Rectal smooth muscle tissue (tissue), 1 donor: ENCODE measurements at regions not wholly inside any gene's neighbourhood (a gene's known extent, or its start where the extent isn't known, plus 50 kb on each side); places are given as distances from the start of the nearest gene placed in this dataset.

Experiments
- H3K27ac ChIP-seq: one replicate; pipeline ENCODE4 v1.7.0; 2013; ENCODE audit warnings: low read depth, low read length, inconsistent platforms
- H3K27me3 ChIP-seq: one replicate; pipeline ENCODE4 v1.7.0; 2013; ENCODE audit warnings: low read length; ENCODE audit not compliant: control insufficient read depth, insufficient read depth
- H3K36me3 ChIP-seq: one replicate; pipeline ENCODE4 v1.7.0; 2013; ENCODE audit warnings: low read length; ENCODE audit not compliant: control insufficient read depth, insufficient read depth
- H3K4me1 ChIP-seq: one replicate; pipeline ENCODE4 v1.7.0; 2013; ENCODE audit warnings: low read length; ENCODE audit not compliant: control insufficient read depth, insufficient read depth
- H3K4me3 ChIP-seq: one replicate; pipeline ENCODE4 v1.7.0; 2013; ENCODE audit warnings: low read length
- H3K9ac ChIP-seq: one replicate; pipeline ENCODE4 v1.7.0; 2013; ENCODE audit warnings: low read length

- Histone ChIP-seq H3K4me3 (no peak overlapping the region), H3K27me3 (no peaks in the 10 kb centered on the region), H3K27ac (no peak overlapping the region), H3K4me1 (no peaks in the 10 kb centered on the region), H3K9ac (no peak overlapping the region), H3K36me3 (no peaks in the 10 kb centered on the region)
These were observed 348.6 kb downstream of the TRAM1L1 start for GRCh38 chr4:116736756-116737155.

DNA sequence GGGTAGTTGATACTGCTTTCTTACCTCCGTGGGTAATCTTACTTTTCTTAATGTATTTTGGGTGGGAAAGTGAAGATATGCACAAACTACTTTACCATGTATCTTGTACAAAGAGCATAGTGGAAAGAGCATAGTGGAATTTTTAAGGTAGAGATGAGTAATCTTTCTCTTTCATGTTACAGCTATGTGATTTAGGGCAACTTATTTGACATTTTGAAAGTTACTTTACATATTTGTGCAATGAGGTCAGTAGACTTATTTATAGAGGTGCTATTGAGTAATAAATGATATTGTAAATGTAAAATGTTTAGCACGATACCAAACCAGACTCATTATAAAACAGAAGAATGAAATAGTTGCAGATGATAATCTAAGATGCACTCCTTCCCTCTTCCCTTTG, 351.2 kb downstream of the TRAM1L1 start:
- no peak overlapping the region for H3K9ac ChIP-seq
- no peak overlapping the region for H3K27ac ChIP-seq
- no peaks in the 10 kb centered on the region for H3K4me1 ChIP-seq
- no peaks in the 10 kb centered on the region for H3K36me3 ChIP-seq
- H3K27me3 ChIP-seq: no peaks in the 10 kb centered on the region
- H3K4me3 ChIP-seq: no peak overlapping the region

DNA sequence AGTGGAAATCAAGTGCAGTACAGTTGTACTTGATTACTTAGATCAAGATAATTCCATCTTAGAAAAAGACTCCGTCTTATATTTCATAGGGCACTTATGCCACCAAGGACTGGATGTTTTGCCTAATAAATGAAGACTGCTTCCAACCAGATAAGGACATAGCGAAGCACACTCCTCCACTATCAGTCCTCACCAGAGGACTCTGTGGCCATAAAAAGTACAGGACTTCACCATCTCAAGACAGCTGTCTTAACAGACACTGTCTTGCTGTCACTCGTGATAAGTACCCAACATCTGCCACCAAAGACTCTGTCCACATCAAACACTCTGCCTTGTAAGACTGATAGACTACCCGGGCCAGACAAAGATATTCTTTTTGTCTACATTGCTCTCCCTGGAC, 352.0 kb downstream of the TRAM1L1 start:
- H3K27ac ChIP-seq: no peak overlapping the region
- H3K4me1 ChIP-seq: no peaks in the 10 kb centered on the region
- no peaks in the 10 kb centered on the region for H3K36me3 ChIP-seq
- H3K9ac ChIP-seq: no peak overlapping the region
- no peaks in the 10 kb centered on the region for H3K27me3 ChIP-seq
- no peak overlapping the region for H3K4me3 ChIP-seq

- Histone ChIP-seq H3K4me1 (no peaks in the 10 kb centered on the region), H3K36me3 (no peaks in the 10 kb centered on the region), H3K9ac (no peak overlapping the region), H3K4me3 (no peak overlapping the region), H3K27me3 (no peaks in the 10 kb centered on the region), H3K27ac (no peak overlapping the region)
These were observed 358.9 kb downstream of the TRAM1L1 start for GRCh38 chr4:116726523-116726922.

DNA sequence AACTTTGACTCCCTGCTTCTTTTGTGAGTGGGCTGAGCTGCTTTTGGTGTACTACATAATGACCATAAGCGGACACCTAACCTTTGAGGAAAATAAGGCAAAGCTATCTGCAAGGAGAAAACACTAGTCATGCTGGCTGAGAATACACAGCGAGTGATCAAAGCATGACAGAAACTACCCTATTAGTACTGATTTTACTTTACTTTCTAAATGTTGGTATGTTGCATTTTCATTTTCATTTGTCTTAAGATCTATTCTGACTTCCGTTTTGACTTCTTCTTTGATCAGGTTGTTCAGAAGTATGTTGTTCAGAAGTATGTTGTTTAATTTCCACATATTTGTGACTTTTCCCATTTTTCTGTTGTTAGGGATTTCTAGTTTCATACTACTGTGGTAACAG, 361.1 kb downstream of the TRAM1L1 start:
- no peaks in the 10 kb centered on the region for H3K27me3 ChIP-seq
- no peak overlapping the region for H3K4me3 ChIP-seq
- H3K27ac ChIP-seq: no peak overlapping the region
- H3K36me3 ChIP-seq: no peaks in the 10 kb centered on the region
- H3K9ac ChIP-seq: no peak overlapping the region
- no peaks in the 10 kb centered on the region for H3K4me1 ChIP-seq

DNA sequence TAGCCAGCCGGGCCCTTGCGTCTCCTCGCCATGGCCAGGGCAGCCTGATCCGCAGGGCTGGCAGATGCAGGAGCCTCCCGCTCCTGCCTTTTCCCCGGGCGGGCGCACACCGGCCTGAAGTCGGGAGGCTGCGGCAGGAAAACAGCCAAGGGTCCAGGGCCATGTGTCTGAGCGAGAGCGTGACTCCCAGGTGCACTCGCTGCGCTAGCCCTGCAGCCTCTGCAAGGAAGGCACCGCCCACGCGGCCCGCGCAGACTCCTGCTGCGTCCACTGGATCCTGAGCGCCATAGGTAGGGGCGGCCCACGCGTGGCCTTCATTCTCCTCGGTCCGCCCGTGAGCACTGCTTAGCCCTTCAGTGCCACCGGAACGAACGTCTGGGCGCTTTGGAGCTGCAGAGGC, 379.9 kb downstream of the TRAM1L1 start:
- Histone ChIP-seq H3K36me3 (no peaks in the 10 kb centered on the region), H3K4me1 (no peaks in the 10 kb centered on the region), H3K4me3 (no peak overlapping the region)

DNA sequence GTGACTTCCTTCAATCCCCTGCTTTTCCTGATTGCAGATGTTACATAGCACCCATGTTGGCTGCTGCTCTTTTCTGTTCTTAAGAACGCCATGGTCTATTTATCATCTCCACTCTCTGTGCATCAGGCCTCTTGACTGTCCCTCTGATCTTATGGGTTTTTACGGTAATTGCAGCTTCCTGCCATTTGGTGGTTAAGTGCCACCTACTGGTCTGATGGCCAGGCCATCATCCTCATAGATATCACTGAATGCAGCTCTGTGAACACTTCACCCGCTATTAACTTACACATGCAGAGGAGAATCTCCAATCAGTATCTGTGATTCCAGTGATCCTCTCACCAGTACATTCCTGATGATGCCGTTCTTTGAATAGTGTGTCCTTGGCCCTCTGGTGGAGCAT, 382.4 kb downstream of the TRAM1L1 start:
- no peak overlapping the region for H3K27ac ChIP-seq
- no peaks in the 10 kb centered on the region for H3K36me3 ChIP-seq
- H3K27me3 ChIP-seq: no peaks in the 10 kb centered on the region
- no peak overlapping the region for H3K4me3 ChIP-seq
- no peak overlapping the region for H3K9ac ChIP-seq
- no peaks in the 10 kb centered on the region for H3K4me1 ChIP-seq

More for the DNA sequence above, 379.9 kb downstream of the TRAM1L1 start:
- no peak overlapping the region for H3K9ac ChIP-seq
- no peak overlapping the region for H3K27ac ChIP-seq
- no peaks in the 10 kb centered on the region for H3K27me3 ChIP-seq

DNA sequence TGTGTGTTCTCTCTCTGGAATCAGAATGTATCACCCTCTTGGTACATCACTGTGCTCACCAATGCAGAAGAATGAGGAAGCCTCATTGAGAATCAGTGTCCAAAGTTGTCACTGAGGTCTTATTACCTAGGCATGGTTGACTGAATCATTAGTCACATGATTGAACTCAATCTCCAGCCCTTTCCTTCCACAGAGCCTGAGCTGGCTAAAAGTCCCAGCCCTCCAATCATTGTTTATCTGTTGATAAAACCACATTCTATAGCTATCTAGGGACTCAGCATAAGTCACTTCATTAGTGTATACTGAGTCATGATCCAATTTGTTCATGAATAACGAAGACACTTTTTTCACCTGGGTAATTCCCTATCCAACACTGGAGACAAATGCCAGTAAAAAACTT, 396.8 kb downstream of the TRAM1L1 start:
- no peak overlapping the region for H3K4me3 ChIP-seq
- H3K27ac ChIP-seq: no peak overlapping the region
- H3K27me3 ChIP-seq: no peaks in the 10 kb centered on the region
- no peak overlapping the region for H3K9ac ChIP-seq
- H3K36me3 ChIP-seq: no peaks in the 10 kb centered on the region
- no peaks in the 10 kb centered on the region for H3K4me1 ChIP-seq

GRCh38 chr4:116668190-116668589, 417.2 kb downstream of the TRAM1L1 start:
- Histone ChIP-seq H3K27ac (no peak overlapping the region), H3K27me3 (no peaks in the 10 kb centered on the region), H3K9ac (no peak overlapping the region), H3K36me3 (no peaks in the 10 kb centered on the region), H3K4me3 (no peak overlapping the region), H3K4me1 (no peaks in the 10 kb centered on the region)

DNA sequence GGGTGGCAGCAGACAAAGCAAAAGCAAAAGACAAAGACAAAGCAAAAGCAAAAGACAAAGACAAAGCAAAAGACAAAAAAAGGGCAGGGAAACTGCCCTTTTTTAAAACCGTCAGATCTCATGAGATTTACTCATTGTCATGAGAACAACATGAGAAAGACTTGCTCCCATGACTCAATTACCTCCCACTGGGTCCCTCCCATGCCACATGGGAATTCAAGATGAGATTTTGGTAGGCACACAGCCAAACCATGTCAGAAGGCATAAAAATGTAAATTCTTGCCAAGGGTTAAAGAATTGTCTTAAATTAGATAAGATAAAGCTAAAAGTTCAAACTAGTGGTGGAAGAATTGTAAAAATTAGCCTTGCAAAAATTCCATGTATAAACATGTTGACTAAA, 419.7 kb downstream of the TRAM1L1 start:
- H3K36me3 ChIP-seq: no peaks in the 10 kb centered on the region
- no peak overlapping the region for H3K4me3 ChIP-seq
- no peak overlapping the region for H3K9ac ChIP-seq
- H3K27me3 ChIP-seq: no peaks in the 10 kb centered on the region
- no peak overlapping the region for H3K27ac ChIP-seq
- H3K4me1 ChIP-seq: no peaks in the 10 kb centered on the region

DNA sequence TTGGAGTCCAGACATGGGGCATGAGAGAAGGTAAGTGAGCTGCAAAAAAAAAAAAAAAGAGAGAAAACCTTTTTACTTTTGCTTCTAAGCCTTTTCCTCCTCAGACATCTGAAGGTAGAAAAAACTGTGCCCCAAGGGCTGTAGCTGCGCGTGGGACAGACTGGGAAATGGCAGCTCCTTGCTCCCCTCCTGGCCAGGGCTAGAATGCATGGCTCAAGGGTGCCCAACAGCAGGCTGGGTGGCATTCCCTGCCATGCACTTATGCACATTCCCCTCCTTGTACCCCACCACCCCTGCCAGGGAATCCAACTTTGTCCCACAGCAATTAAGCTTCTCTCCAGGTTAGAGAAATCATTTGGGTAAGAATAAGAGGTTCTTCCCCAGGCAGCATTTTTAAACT, 421.2 kb downstream of the TRAM1L1 start:
- no peaks in the 10 kb centered on the region for H3K4me1 ChIP-seq
- no peaks in the 10 kb centered on the region for H3K27me3 ChIP-seq
- no peak overlapping the region for H3K4me3 ChIP-seq
- no peak overlapping the region for H3K27ac ChIP-seq
- H3K9ac ChIP-seq: no peak overlapping the region
- no peaks in the 10 kb centered on the region for H3K36me3 ChIP-seq

DNA sequence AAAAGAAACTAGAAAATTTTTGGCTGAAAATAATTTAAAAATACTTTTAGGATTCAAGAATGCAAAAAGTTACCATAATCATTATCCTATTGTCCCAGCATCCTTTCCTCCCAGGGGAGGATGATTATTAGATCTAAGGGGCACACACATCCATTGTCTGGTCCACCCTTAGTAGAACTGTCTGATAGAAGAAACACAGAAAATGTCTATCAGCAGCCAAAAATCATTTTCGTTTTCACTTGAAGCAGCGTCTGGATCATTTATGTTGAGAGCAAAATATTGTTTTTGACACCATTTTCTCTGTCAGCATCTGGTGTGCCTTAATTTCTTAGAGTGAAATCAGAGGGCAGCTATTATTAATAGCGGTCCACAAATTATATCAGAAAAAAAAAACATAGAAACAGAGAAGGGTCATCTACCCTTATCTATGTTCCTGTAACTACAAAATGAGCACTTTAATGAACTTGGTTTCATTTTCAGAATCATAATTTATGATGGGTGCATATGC, 446.3 kb downstream of the TRAM1L1 start:
- Histone ChIP-seq H3K27ac (no peak overlapping the region), H3K4me1 (no peaks in the 10 kb centered on the region), H3K9ac (no peak overlapping the region), H3K27me3 (no peaks in the 10 kb centered on the region), H3K4me3 (no peak overlapping the region), H3K36me3 (no peaks in the 10 kb centered on the region)

DNA sequence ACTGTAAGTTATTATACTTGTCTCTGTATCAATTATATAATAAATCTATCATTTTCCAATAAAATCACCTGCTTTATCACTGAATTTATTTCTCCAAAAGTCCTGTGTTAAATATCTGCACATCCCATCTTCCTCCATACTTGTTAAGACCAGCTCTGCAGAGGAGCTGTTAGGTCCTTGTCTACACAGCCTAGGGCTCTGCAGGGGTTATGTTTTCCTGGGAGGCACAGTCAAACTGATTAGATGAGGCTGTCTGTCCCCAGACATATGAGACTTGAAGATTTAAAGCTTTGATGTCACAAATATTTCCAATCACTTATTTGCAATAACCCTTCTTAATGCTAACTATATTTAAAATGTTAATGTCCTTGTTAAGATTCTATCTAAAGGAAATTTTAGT, 446.8 kb downstream of the TRAM1L1 start:
- Histone ChIP-seq H3K36me3 (no peaks in the 10 kb centered on the region), H3K27ac (no peak overlapping the region), H3K4me3 (no peak overlapping the region), H3K9ac (no peak overlapping the region), H3K27me3 (no peaks in the 10 kb centered on the region), H3K4me1 (no peaks in the 10 kb centered on the region)
